EH (cell line): ENCODE measurements at regions not wholly inside any gene's neighbourhood (a gene's known extent, or its start where the extent isn't known, plus 50 kb on each side); places are given as distances from the start of the nearest gene placed in this dataset.
"Not testable (repeated sequence)": the region's sequence is repeated elsewhere in the genome, so short reads cannot be mapped to it uniquely, and the experiment has no call there.

Experiments used
- DNase-seq: peaks from one replicate; pipeline ENCODE4 v3.0.0-alpha.2; 2015; ENCODE audit warnings: low read depth

DNA sequence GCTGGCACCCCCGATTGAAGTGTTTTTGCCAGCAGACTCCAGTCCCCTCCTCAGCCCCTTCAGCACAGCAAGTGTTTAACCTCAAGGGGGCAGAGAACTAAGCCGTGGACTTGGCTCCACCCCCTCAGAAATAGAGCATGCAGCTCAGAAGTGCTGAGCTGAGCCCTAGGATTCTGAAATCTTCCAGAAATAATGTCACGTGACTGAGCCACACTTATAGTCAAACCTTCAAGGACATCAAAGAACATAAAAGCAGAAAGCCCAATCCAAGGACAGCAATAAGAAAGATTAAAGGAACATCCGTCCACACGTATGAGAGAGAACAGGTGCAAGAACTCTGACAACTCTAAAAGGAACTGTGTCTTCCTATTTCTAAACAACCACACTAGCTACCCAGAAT lies 317.7 kb upstream of the LRFN5 start:
- DNase-seq: no peak

DNA sequence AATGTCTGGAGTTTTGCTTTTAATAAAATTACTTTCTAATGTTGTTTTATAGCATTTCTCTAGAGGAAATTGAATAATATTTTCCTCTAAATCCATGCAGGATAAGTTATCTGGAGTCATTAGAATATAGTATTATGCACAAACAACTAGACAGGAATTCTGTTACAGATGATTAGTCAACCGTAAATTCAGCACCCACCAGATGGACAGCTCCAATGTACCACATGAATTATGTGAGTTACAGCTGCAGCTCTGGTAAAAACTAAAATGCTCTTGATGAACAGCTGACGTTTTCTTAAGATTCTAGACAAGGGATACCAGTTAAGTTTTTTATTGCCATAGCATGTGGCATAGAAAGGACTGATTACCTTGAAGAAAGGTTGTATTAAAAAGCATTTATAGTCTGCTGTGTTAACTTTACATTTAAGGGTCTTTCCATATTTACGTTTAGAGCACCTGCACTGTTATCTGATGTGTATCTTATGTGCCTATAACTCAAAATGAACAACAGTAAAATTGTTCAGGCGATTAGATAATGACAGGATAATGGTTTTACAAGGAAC lies 321.4 kb upstream of the LRFN5 start:
- DNase-seq: peak; percentile 6

DNA sequence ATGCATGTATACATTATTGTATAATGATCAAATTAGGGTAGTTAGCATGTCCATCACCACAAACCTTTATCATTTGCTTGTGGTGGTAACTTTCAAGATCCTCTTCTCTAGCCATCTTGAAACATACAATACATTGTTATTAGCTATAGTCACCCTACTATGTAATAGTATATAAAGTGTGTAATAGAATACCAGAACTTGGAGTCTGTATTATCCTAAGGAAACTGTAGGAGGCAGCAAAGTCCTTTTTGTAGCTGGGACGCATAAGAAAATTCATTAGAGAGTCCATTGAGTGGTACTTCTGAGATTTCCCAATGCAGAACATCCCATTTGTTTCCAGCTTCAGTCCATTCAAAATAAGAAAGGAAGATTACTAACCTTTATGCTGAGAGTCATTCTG lies 325.9 kb upstream of the LRFN5 start:
- no peak for DNase-seq

DNA sequence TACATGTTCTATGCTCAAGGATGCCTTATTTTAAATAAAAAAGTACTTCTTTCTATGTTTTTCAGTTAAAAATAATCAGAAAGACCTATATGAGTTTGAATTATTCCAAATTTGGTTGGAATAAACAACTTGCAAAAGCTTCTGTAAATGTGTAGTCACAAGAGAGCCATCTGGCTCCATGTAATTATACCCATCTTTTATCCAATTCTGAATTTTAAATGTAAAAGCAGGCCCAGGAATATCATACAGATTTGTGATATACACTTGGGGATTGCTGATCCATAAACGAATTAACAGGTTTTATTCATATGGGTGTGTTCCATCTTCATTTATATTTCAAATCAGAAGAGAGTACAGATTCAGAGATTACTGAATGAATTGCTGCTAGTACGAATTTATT lies 329.2 kb upstream of the LRFN5 start:
- no peak for DNase-seq

DNA sequence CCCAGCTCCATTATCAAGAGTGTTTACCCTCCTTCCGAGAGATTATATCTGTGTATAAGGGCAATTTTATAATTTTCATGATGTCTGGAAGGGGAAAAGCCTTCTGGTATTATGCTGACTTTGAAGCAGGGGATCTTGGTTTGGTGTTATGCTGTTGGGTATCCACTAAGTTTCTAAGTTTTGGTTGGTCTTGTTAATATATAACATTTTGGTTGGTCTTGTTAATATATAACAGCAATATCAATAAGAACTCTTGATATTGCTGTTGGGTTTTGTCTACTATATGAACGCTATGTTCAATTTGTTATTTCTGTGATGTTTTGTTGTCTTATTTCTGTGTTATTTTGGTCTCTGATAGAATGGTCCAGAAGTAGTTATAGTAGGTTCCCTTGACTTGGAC lies 349.2 kb upstream of the LRFN5 start:
- no peak for DNase-seq

DNA sequence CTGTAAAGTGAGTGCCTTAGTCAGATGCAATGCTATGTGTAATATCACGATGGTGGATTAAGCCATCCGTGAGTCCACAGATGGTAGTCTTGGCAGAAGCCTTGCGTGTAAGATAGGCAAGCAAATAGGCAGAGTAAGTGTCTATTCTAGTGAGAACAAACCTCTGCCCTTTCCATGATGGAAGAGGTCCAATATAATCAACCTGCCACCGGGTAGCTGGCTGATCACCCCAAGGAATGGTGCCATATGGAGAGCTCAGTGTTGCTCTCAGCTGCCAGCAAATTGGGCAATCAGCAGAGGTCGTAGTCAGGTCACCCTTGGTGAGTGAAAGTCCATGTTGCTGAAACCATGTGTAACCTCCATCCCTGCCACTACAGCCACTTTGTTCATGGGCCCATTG lies 371.2 kb upstream of the LRFN5 start:
- no peak for DNase-seq

DNA sequence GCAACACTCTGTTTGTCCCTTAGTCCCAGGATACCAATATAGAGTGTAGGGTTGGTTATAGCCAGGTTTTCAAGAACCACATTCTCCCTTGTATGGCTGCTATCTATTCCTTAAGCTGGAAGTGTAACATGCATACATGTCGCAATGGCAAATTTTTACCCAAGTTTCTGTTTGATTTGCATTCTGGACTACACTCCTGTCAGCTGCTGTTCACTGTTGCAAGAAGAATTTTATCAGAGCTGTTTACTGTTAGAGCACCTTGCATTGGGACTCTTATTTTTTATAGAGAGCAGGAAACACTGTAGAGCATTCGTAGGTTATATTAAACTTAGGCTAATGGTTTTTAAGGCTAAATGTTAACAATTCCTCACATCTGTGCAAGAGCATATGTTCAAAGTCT lies 376.0 kb upstream of the LRFN5 start:
- DNase-seq: no peak

DNA sequence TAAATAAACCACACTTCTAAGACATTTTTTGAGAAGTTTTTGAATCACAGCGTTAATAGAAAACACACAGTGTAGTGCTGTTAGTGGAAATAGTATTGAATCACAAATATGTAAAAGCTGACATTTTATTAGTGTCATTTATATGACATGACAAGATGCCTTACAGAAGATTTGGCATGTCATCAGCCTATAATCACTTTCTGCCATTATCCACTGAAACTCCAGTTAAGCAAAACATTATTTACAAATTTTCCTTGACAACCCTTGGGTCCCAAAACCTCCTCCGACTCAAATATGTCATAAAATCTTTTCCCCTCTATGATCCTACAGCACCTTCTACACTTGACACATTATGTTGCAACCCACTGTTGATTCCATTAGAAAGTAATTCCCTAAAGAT lies 376.9 kb upstream of the LRFN5 start:
- DNase-seq: no peak

DNA sequence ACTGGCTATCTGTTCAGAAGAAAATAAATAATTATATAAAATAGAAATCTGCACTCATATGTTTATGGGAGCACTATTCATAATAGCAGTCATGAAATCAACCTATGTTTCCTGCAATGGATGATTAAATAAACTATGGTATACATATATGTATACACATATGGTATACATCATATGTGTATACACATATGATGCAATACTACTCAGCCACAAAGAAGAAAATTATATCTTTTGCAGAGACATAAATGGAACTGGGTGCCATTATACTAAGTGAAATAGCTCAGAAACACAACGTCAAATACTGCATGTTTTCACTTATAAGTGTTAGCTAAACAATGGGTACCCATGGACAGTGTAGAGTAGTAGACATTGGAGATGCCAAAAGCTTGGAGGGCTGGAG lies 381.2 kb upstream of the LRFN5 start:
- no peak for DNase-seq

DNA sequence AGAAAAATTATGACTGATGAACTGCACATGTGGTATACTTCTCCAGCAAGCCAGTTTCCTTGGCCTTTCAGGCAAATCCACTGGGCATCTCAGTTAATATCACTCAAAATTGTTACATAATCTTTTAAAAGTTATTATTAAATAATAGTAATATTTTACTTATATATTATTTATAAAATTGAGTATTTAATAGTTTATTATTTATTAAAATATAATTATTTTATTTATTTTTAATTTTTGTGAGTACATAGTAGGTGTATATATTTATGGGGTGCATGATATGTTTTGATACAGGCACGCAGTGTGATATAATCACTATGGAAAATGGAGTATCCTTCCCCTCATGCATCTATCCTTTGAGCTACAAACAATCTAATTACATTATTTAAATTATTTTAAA lies 384.1 kb upstream of the LRFN5 start:
- DNase-seq: no peak

DNA sequence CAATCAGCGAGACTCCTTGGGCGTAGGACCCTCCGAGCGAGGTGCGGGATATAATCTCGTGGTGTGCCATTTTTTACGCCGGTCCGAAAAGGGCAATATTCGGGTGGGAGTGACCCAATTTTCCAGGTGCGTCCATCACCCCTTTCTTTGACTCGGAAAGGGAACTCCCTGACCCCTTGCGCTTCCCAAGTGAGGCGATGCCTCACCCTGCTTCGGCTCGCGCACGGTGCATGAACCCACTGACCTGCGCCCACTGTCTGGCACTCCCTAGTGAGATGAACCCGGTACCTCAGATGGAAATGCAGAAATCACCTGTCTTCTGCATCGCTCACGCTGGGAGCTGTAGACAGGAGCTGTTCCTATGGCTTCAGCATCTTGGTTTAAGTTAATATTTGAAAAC lies 391.7 kb upstream of the LRFN5 start:
- not testable (repeated sequence) for DNase-seq

DNA sequence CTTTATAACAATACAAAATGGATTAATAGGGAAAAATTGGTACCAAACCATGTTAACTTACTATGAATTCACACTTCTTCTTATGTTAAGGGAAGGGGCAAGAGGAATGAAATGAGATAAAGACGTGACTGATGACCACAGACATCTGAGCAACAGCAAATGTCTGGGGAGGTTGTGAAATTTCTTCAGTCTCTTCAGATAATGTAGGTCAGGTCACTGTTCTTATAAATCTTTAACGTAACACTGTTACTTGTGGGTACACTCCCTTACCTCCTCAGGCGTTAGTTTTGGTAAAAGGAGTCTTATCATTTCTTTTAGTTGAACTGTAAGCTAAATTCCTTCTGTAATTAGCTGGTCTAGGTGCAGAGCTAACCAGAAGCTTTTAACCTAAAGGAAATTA lies 405.0 kb upstream of the LRFN5 start:
- no peak for DNase-seq

DNA sequence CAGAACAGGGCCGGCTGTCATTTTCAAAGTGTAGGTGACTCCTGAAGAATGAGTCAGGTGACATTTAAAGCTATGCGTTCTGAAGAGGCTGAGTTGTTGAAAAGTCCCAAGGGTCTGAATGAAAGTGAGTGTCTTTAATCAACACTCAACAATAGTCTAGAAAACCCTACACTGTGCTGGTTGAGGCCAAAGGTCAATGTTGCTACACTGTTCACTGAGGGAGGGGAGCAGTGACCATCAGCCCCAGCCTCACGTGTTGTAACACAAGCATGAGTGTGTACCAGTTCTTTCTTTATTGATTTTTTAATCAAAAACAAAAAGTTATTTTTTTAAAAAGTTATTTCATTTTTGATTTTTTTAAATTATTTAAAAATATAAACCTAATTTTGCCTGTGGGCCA lies 418.8 kb upstream of the LRFN5 start:
- DNase-seq: no peak

DNA sequence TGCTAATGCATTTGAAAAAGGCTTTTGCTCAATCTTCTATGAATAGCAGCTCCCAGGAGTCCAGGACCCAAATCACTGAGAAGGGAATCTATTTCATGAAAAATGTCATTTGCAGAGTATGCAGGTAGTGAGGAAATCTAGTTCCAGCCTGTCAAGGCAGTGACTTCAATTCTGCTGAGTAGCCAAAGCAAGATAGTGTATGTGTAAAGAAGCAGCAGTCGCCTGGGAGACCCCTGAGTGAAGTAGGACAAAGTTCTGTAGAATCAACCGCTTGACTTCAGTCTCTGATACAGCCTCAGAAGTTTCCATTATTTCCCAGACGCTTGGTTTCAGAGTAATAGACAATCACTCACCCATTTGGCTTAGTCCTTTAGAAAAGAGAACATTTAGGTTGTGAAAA lies 435.6 kb upstream of the LRFN5 start:
- DNase-seq: no peak

DNA sequence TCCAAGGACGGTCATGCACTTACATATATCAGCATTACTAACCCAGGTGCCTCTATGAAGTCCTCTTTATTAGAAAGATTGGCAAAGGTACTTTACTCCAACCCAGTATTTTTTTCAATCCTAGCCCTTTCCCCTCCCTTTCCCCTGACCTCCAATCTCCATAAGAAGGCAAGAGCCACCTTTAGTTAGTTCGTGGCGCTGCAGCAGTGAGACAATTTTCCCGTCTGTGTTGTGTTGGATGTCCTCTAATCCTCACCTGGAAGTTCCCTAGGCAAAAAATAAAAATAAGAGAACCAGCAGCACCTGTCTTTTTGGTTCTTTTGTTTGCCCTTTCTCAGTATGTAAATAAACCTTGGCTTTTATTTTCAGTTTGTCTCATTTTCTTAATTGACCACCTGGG lies 439.6 kb upstream of the LRFN5 start:
- DNase-seq: no peak

DNA sequence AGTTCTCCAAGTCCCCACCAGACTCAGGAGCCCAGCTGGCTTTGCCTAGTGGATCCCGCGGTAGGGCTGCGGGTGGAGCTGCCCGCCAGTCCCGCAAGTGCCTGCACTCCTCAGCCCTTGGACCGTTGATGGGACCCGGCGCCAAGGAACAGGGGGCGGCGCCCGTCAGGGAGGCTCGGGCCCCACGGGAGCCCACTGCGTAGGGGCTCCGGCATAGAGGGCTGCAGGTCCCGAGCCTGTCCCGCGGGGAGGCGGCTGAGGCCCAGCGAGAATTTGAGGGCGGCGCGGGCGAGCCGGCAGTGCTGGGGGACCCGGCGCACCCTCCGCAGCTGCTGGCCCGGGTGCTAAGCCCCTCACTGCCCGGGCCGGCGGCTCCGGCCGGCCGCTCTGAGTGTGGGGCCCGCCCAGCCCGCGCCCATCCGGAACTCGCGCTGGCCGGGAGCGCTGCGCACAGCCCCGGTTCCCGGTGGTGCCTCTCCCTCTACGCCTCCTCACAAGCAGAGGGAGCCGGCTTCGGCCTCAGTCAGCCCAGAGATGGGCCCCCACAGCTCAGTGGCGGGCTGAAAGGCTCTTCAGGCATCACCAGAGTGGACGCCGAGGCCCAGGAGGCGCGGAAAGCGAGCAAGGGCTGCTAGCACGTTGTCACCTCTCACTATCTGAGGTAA lies 452.4 kb upstream of the LRFN5 start:
- no peak for DNase-seq

DNA sequence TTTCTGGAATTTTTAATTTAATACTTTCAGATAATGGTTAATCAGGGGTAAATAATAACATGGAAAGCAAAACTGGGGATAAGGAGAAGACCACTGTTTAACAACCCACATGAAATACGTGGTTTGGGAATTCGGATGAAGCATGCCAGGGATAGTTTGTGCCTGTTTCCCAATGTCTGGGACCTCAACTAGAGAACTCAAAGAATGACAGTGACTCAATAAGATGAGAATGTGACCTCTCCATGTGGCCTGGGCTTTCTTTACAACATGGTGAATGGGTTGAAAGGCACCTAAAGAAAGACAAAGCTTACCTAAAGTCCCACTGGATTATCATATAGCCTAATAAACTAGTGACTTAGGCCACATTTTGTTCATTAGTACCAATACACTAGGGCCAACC lies 460.3 kb upstream of the LRFN5 start:
- no peak for DNase-seq

DNA sequence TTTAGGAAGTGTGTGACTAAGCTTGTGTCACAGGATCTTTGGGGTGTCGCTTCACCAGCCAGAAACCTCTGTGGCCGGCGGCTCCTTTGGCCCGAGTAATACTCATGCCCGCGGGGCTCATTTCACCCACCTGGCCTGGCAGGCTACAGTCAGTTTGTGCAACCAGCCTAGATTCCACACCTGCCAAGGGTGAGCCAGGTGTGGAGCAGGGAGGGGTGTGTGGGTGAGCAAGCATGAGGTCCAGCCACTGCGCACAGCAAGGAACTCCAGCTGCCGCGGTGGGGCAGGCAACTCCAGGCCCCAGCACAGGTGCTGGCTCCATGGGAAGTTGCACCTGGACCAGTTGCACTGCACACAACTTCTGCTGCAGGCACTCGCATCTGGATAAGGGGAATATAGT lies 462.3 kb upstream of the LRFN5 start:
- DNase-seq: no peak

DNA sequence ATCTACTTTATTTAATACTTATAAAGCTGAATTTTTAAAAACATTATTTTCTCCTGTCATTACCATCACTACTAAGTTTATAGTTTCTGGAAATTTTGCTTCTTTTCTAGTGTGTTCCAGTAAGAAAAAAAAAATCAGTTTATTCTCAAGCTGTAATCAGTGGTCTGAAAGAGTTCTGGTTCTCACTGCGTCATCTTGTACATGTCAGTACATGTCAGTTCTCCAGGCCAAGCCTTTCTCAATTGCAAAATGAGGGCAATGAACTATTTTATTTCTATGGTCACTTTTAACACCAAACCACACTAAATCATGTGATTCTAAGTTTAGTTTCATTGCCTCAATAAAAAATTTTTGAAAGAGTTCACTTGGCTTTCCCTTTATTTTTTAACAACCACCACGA lies 468.9 kb upstream of the LRFN5 start:
- no peak for DNase-seq

DNA sequence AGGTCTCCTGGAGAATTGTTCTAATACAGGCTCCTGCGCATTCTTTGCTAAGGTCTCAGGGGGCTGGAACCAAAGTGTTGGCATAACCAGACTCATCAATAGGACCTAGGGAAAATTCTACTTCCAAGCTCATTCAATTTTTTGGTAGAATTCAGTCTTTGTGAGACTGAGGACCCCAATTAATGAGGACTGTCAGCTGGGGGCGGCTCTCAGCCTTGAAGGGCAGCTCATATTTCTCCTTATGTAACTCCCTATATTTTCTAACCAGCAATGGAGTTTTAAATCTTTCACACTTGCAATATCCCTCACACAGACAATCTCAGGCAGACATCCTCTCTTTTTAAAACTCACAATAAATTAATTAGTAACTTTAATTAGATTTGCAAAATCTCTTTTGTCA lies 476.4 kb upstream of the LRFN5 start:
- no peak for DNase-seq

DNA sequence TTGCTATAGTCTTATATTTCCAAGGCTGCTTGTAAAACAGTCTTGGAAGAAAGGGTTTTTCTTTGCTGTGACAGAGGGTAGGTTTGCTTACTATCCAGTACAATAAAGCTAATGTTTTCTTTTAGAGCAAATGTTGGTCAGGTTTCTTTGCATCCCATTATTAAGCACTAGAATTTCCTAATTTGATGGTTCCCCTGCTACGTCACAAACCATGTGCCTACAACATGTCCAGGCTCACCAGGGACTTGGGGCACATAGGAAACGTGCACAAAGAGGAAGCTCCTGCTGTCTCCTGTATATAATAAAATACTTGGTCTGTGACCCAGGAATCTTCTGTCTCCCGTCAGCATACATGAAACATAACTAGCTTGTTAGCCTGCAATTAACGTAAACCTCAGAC lies 486.3 kb upstream of the LRFN5 start:
- DNase-seq: no peak

DNA sequence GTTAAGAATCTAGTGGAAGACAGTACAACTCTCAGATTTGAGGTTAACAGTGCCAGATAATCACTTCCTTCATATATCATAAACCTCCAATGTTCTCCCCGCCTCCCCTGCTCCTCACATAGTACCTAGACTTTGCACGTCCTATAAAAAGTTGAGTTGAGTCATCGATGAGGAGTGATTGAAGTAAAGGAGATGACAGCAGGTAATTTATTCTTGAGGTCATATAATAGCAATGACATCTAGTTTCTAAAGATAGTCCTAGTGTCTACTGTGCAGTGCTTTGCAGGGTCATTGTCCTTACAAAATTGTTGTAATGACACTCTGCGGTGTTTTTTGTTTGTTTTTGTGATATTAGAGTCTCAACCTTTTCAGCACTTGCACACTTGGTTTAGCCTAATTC lies 510.5 kb upstream of the LRFN5 start:
- DNase-seq: no peak

DNA sequence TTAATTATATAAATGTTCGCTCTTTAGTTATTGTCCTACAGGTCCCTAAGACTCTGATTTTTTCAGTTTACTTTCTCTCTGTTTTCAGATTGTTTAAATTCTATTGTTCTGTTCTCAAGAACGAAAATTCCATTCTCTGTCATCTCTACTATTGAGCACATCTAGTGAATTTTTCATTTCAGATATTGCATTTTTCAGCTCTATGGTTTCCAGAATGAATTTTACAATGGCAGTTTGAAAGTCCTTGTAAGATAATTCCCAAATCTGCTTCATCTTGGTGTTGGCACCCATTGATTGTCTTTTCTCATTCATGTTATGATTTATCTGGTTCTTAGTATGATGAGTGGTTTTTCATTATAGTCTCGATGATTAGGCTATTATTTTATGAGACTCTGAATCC lies 519.6 kb upstream of the LRFN5 start:
- no peak for DNase-seq

DNA sequence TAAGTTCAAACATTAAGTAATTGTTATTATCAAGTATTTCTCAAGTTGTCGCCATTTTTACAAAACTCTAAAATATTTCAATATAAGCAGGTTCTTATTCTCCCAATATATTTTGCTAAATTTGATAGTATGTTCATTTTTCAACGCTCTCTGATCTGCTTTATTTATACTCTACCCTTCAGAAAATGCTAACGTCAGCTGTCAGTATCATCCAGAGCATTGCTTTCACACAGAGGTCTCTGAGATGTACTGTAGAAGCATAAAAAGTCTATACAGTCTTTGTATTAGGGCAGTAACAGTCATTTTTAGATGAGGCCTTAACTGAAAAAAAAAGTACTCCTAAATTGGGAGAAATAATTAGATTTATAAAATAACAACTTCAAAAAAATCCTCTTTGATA lies 533.1 kb upstream of the LRFN5 start:
- no peak for DNase-seq

DNA sequence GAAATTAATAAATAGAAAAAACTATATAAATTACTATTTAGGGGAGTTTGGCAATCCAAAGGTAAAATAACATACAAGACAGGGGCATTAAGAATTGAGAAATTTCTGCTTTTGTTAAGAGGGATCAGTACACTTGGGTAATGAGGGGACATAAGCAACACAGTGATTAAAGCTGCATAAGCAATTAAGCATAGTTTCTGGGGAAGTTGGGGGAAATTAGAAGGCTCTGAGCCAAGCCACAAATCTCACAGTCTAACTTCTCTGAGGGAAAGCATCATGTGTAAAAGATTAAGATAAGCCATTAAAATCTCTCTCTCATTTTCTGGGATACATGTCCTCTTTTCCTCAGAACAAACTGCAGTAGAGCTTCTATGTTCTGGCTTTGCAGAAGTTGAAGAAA lies 533.9 kb upstream of the LRFN5 start:
- DNase-seq: no peak
